Left renal cortex interstitium (tissue), 4 donors: ENCODE measurements at regions not wholly inside any gene's neighbourhood (a gene's known extent, or its start where the extent isn't known, plus 50 kb on each side); places are given as distances from the start of the nearest gene placed in this dataset.

Experiments used
- DNase-seq, 4 donors: peaks; one replicate each; pipeline ENCODE4 v3.0.0-alpha.2; 2013; ENCODE audit warnings: low read depth in 4 of 4, low spot score in 2 of 4, missing footprints in 1 of 4

DNA sequence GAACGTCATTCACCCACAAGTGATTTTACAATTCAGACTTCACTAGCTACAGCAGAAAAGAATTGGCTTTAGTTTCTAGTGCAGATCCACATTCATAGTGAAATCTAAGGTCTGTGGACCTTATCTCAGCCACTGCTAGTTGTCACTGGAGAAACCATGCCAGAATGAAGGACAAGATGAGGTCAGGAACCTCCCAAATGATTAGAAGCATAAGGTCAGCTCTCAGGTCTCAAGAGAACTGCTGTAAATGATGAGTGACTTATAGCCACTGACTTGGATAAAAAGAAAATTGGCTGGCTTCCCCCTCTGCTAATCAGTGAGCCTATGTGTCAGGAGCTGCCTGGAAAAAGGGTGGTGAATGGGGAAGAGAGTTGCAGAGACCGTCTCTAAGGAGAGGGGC is 265.3 kb upstream of the BMP2 start:
- no peak for DNase-seq

DNA sequence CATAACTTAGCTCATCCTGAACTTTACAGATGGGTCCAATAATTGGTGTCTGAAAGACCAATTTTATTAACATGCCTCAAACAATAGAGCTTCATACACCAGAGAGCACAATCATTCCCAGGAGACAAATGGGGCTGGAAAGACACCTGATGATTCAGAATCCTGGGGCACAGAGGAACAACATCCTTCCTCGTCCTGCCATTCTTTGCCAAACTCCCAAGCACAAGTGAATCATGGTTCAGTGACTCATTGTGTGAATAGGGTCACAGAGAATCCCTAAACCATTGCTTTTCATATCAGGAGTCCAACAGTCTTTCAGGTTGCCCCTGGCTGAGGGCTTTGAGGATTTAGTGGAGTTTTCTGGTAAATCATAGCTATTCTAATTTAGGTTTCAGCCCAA is 266.4 kb upstream of the BMP2 start:
- no peak for DNase-seq

GRCh38 chr20:6499566-6499965 is 267.9 kb upstream of the BMP2 start:
- no peak for DNase-seq

DNA sequence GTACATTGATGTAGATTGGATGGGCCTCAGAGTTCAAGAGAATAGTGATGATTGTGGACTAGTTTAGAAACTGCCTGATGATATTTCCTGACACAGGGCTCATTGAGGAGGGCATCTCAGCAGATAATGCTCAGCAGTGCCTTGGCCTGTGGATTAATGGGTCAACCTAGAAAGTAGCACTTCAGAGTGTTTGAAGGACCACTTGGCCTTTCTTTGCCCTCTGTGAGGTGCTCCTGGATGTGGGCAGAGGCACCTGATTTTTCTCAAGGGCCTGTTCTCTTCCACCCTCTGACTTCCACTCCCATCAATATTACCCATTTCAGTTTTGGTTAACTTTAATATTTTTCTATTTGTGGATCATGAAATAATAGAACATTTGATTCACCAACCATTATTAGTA is 270.6 kb upstream of the BMP2 start:
- no peak for DNase-seq

GRCh38 chr20:6495907-6496306 is 271.6 kb upstream of the BMP2 start:
- DNase-seq = no peak

GRCh38 chr20:6492271-6493055 is 275.0 kb upstream of the BMP2 start:
- DNase-seq = no peak

DNA sequence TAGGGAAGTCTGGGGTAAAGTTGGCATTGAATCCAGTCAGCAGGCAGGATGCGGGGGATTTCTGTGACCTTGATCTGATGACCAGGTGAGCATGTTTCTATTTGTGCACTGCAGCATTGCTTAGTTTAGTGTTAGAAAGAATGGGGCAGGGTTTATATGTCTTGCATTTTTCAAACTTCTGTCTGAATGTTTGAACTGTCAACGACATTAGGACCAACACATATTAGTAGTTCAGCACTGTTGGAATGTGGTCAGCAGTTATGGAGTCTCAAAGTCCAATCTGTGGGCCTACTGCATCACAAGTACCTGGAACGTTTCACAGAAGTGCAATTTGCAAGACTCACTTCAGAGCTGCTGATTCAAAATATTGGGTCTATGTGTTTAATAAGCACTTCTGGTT is 276.6 kb upstream of the BMP2 start:
- DNase-seq = no peak

GRCh38 chr20:6489361-6490171 is 277.9 kb upstream of the BMP2 start:
- no peak for DNase-seq

DNA sequence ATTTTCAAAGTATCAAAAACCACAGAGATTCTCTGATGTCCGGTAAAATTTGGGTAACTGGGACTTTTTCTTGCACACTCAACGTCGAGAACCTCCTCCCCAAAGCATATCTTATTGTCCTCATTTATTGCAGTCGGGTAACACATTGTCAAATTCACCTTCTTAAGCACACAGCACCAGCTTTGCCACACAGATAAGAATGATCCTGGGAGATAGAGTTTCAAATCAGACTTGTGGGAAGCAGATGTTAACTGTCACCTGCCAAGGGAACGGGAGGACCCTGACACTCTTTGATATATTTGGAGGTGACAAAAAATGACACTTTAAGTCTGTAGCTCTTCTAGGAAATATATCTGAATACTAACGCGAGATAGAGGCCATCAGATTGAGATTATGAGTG is 282.1 kb upstream of the BMP2 start:
- DNase-seq = no peak

- DNase-seq = no peak
Measured at GRCh38 chr20:6483727-6484126, 283.8 kb upstream of the BMP2 start.

DNA sequence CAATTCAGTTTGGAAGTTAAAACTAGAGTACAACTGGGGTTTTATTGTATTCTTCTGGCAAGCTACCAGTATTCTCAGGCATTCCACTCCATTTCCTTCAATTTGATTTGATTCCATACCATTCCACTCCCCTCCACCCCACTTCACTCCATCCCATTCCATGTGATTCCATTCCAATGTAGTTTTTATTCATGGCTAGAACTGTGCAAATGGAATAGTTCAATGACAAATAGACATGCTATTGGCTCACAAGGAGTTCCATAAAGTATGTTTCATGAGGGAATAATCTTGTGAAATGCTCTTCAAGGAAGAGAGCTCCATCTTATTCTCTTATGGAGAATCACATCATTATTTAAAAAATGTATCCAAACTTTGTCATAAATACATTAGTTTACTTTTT is 285.0 kb upstream of the BMP2 start:
- no peak for DNase-seq

GRCh38 chr20:6480328-6481200 is 286.9 kb upstream of the BMP2 start:
- DNase-seq = no peak

DNA sequence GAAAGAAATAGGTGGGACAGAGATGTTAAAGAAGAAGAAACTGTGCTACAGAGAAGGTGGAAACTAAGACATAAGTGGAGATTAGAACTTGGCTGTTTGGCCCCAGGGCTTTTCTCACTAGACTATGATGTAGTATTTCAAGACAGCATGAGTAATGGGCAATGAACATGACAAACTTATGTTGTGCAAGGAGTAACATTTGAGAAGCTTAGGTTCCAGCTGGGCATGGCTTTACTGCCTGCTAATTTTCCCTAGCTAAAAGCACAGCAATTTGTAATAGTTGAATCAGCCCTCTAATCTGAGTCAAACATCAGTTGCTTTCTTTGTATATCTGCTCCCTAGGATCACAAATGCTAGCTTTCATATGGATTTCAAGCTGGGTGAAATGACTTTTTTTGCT is 294.3 kb upstream of the BMP2 start:
- DNase-seq = no peak

- no peak for DNase-seq
Measured at GRCh38 chr20:6471871-6472270, 295.6 kb upstream of the BMP2 start.

GRCh38 chr20:6471110-6471647 is 296.3 kb upstream of the BMP2 start:
- DNase-seq = no peak

GRCh38 chr20:6469695-6470094 is 297.8 kb upstream of the BMP2 start:
- no peak for DNase-seq

DNA sequence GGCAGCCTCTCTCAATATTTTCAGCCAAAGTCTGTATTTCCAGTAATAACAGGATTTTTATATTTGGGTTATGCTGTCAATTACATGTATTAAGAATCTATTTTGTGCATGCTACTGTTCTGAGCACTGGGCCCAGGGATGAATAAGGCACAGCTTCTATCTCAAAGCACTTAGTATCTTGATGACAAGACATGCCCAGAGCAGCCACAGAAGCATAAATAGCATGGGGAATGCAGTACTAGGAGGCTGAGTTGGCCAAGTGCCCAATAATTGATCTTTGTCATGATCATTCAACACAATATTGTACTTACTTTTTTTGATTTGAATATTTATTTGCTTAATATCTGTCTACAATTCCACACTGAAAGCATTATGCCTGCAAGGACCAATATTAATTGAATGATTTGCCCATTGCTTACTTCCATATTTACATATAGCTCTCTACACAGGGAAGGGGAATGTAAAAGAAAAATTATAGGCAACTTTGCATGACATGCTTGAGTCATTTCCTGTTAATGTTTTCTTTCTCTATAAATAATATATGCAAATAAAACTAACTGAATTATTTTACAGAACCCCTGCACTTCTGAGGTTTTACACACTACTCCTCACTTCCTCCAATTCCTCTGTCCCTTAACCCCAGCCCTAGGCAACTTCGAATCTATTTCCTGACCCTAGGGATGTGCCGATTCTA is 298.9 kb upstream of the BMP2 start:
- DNase-seq = no peak

- DNase-seq = no peak
Measured at GRCh38 chr20:6467562-6467961, 299.9 kb upstream of the BMP2 start.

DNA sequence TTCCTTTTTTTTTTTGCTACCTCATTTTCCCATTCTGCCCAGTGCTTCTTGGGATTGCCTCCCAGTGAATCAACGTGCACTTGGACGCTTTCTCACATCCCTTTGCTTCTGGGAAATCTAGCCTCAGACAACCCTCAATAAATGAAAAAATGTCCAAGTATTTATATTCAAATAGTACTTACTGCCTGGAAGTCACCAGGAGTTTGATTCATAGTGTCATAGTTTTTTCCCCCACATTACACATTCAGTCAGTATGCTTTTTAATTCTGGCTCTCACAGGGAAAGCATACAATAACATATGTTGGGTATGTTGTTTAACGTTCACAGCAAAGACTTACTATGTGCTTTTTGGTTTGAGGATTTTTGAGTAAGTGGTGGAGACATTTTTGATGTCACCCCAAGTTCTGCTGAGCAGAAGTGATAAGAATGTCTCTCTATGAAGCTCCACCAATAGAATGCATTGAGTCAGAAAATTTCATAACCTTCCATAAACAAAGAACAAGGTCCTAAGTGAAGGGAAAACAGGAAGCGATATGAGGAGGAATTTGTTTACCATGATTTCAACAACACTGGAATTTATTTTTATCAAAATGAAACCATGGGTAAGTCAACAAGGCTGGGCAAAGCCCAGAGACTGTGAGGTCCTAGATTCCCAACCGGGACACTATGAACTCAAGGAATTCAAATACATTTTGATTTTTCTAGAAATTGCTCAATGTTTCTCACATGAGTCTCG is 301.2 kb upstream of the BMP2 start:
- DNase-seq = no peak

GRCh38 chr20:6450841-6451240 is 316.6 kb upstream of the BMP2 start:
- DNase-seq = no peak
